ENCODE measurements at regions not wholly inside any gene's neighbourhood (a gene's known extent, or its start where the extent isn't known, plus 50 kb on each side); places are given as distances from the start of the nearest gene placed in this dataset.

DNA sequence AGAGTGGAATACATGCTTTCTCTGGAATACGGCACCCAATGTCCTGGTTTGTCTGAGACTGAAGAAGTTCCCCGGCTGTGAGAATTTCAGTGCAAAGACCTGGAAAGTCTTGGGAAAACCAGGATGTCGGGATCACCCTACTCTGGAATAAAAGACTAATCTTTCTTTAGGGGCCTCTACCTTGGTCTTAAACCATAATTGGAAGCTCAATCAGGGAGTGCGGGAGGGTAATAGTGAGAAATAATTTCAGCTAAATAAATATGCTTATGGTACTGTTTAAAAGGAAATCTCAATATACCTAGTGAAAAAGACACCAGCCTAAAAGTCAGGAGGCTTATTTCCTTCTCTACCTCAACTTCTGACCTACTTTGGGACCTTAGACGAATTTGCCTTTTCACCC lies 236.1 kb upstream of the GLI3 start:
- TF ChIP-seq, protein P1, sequence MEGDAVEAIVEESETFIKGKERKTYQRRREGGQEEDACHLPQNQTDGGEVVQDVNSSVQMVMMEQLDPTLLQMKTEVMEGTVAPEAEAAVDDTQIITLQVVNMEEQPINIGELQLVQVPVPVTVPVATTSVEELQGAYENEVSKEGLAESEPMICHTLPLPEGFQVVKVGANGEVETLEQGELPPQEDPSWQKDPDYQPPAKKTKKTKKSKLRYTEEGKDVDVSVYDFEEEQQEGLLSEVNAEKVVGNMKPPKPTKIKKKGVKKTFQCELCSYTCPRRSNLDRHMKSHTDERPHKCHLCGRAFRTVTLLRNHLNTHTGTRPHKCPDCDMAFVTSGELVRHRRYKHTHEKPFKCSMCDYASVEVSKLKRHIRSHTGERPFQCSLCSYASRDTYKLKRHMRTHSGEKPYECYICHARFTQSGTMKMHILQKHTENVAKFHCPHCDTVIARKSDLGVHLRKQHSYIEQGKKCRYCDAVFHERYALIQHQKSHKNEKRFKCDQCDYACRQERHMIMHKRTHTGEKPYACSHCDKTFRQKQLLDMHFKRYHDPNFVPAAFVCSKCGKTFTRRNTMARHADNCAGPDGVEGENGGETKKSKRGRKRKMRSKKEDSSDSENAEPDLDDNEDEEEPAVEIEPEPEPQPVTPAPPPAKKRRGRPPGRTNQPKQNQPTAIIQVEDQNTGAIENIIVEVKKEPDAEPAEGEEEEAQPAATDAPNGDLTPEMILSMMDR (IDR thresholded peaks at IDR 0.05), result no peak
- TF ChIP-seq POLR2A (IDR thresholded peaks at IDR 0.05), result no peak

Measured in heart left ventricle (tissue), 13 donors.